Transverse colon (tissue), 3 donors: ENCODE measurements at regions not wholly inside any gene's neighbourhood (a gene's known extent, or its start where the extent isn't known, plus 50 kb on each side); places are given as distances from the start of the nearest gene placed in this dataset.

Experiments used
- EP300 ChIP-seq: sonication (generic); formaldehyde crosslinking; IDR thresholded peaks from one replicate; pipeline ENCODE4 v1.6.1; 2017; ENCODE audit warnings: antibody characterized with exemption, low read depth
- POLR2AphosphoS5 ChIP-seq, 3 donors: sonication (generic); formaldehyde crosslinking; IDR thresholded peaks; one replicate each; pipeline ENCODE4 v1.6.1; 2016; ENCODE audit warnings: antibody characterized with exemption in 3 of 3

GRCh38 chr21:35868005-35868868, 192.1 kb downstream of the SETD4 start:
- TF ChIP-seq POLR2AphosphoS5 (IDR thresholded peaks at IDR 0.05) (no peak), EP300 (no peak)
